H1 (cell line): ENCODE measurements at regions not wholly inside any gene's neighbourhood (a gene's known extent, or its start where the extent isn't known, plus 50 kb on each side); places are given as distances from the start of the nearest gene placed in this dataset.
A peak's percentile ranks its signal among the peaks of the same experiment; 100 is the strongest.

Source experiments
- CBX8 ChIP-seq: fragments of 300-800, 300-1000 bp; sonication (generic); IDR thresholded peaks from 2 replicates; pipeline ENCODE4 v1.7.1; 2016; ENCODE audit warnings: low read depth, low read length, borderline replicate concordance
- CHD7 ChIP-seq: fragments of 300-600 bp; sonication (generic); IDR thresholded peaks from 2 replicates; pipeline ENCODE4 v1.7.1; 2012; ENCODE audit warnings: low read length, moderate library complexity, mild to moderate bottlenecking, inconsistent platforms; ENCODE audit not compliant: insufficient replicate concordance
- HDAC2 ChIP-seq, 2 experiments: fragments of 300-600 bp in 1 of 2; sonication (generic) in 1 of 2; IDR thresholded peaks; 2 replicates each; pipeline ENCODE4 v1.6.1; 2011 to 2012; ENCODE audit warnings: low read depth in 2 of 2, low read length in 2 of 2, mild to moderate bottlenecking in 2 of 2, moderate library complexity in 2 of 2, borderline replicate concordance in 1 of 2, inconsistent platforms in 1 of 2
- NANOG ChIP-seq: IDR thresholded peaks from 2 replicates; pipeline ENCODE4 v1.6.1; 2011; ENCODE audit warnings: low read length, low read depth, mild to moderate bottlenecking, inconsistent platforms; ENCODE audit not compliant: insufficient read depth, poor library complexity, severe bottlenecking

- 0 out of 4 replicates have a peak, but pooled peaks of 1 of the 2 experiments have one; percentile 55 for TF ChIP-seq HDAC2 (IDR thresholded peaks at IDR 0.05; ENCODE audit: borderline replicate concordance in 1 of 2, low read depth in 2 of 2, low read length in 2 of 2)
- peak; percentile 86 for TF ChIP-seq NANOG
- peak; percentile 92 for TF ChIP-seq CHD7
- no peak for TF ChIP-seq CBX8
- TF ChIP-seq, all 59 proteins: peak for 7
Observed at GRCh38 chr5:124980163-124980941, 233.9 kb upstream of the ZNF608 start (continued).
